Activated CD4-positive, alpha-beta T cell treated with anti-CD3 and anti-CD28 coated beads, Interleukin-2, amount 10 ng/mL, durations not matched to agents 7 days and 5 days (primary cell): ENCODE measurements at regions not wholly inside any gene's neighbourhood (a gene's known extent, or its start where the extent isn't known, plus 50 kb on each side); places are given as distances from the start of the nearest gene placed in this dataset.
"Not testable (repeated sequence)": the region's sequence is repeated elsewhere in the genome, so short reads cannot be mapped to it uniquely, and the experiment has no call there.

Experiments used
- CTCF ChIA-PET: fragments of 350-600 bp; sonication (Branson Sonifier 250); formaldehyde crosslinking; loops from one replicate; lab custom pipeline; 2021; ENCODE audit warnings: antibody characterized with exemption; lab: Charles Lee
- POLR2A ChIA-PET: fragments of 350-600 bp; sonication (Branson Sonifier 250); formaldehyde crosslinking; loops from one replicate; lab custom pipeline; 2021; ENCODE audit warnings: antibody characterized with exemption; lab: Charles Lee
- DNase-seq: peaks from one replicate; pipeline ENCODE4 v3.0.0-alpha.2; 2020
- H3K27ac Mint-ChIP-seq: one replicate; pipeline ENCODE4 v1.8.0; 2021; ENCODE audit warnings: mild to moderate bottlenecking, moderate library complexity, mixed read lengths
- H3K27me3 Mint-ChIP-seq: one replicate; pipeline ENCODE4 v1.8.0; 2021; ENCODE audit warnings: mixed read lengths
- H3K36me3 Mint-ChIP-seq: one replicate; pipeline ENCODE4 v1.8.0; 2021; ENCODE audit warnings: low read depth, mixed read lengths
- H3K4me1 Mint-ChIP-seq: one replicate; pipeline ENCODE4 v1.8.0; 2021; ENCODE audit warnings: mixed read lengths
- H3K4me3 Mint-ChIP-seq: one replicate; pipeline ENCODE4 v1.8.0; 2021; ENCODE audit warnings: mild to moderate bottlenecking, moderate library complexity, mixed read lengths
- H3K9me3 Mint-ChIP-seq: one replicate; pipeline ENCODE4 v1.8.0; 2021; ENCODE audit warnings: mixed read lengths

DNA sequence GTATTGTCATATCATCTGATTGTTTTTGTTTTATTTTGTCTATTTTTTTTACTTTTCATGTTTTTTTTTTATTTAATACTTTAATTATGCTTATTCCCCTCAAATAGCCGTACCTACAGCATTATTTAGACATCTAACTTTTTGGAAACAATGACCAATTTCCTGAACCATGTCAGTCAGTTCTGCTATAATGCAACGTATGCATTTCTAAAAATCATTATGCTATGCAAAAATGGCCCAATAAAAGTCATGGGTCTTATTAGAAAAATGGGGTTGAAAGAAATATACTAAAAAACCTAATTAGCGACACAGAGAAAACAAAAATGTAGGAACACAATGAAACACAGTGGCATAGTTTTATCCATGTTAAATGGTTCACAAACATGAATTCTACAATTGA lies 1454.7 kb downstream of the GRIK2 start:
- CTCF ChIA-PET = no interaction called here
- H3K9me3 Mint-ChIP-seq = no peaks in the 10 kb centered on the region

GRCh38 chr6:102841060-102841459 lies 1447.6 kb downstream of the GRIK2 start:
- no peaks in the 10 kb centered on the region for H3K4me1 Mint-ChIP-seq
- no peak overlapping the region for H3K4me3 Mint-ChIP-seq
- H3K9me3 Mint-ChIP-seq = no peaks in the 10 kb centered on the region
- H3K27ac Mint-ChIP-seq = no peak overlapping the region
- ChIA-PET POLR2A (no interaction called here), CTCF (no interaction called here)
- H3K36me3 Mint-ChIP-seq = no peaks in the 10 kb centered on the region
- no peaks in the 10 kb centered on the region for H3K27me3 Mint-ChIP-seq
- DNase-seq = no peak

More for the DNA sequence above, 1454.7 kb downstream of the GRIK2 start:
- POLR2A ChIA-PET = no interaction called here
- Mint-ChIP-seq H3K36me3 (no peaks in the 10 kb centered on the region), H3K27me3 (no peaks in the 10 kb centered on the region), H3K4me1 (no peaks in the 10 kb centered on the region), H3K4me3 (no peak overlapping the region), H3K27ac (no peak overlapping the region)
- DNase-seq = no peak

DNA sequence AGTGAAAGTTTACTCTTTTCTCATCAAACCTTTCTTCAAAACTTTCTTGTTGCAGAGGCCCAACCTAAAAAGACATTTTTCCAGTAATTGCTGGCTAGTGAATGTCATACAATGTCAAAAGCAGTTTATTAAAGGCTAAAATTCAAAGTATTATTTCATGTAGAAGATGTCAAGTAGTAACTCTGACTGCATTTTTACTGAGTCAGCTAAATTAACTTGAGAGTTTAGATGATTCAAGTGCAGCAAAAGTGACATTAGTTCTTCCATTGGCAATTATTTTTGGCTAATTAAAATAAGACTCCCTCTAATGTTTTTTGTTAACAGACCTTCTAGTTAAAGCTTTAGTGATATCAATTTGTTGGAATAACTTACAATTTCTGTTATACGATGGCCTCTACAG lies 1438.5 kb downstream of the GRIK2 start:
- no peak overlapping the region for H3K27ac Mint-ChIP-seq
- H3K9me3 Mint-ChIP-seq = no peaks in the 10 kb centered on the region
- no peak overlapping the region for H3K4me3 Mint-ChIP-seq
- ChIA-PET POLR2A (no interaction called here), CTCF (no interaction called here)
- H3K4me1 Mint-ChIP-seq = no peaks in the 10 kb centered on the region
- no peaks in the 10 kb centered on the region for H3K27me3 Mint-ChIP-seq
- H3K36me3 Mint-ChIP-seq = no peaks in the 10 kb centered on the region
- no peak for DNase-seq

DNA sequence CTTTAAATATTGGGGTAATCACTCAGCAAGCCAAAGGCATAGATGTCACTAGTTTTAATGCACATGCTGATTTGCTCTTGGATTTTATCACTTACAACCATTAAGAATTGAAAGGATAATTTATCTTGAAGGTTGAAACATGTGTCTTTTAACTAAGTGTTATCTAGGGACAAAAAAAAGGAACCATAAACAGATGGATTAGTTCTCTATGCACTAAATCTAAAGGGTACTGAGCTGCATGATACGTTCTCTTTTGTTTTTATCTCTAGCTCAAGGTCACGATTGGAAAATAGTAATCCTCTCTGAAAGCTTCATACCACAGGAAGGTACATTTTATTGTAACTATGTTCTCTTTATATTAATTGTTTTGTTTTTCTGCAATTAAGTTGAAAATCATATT lies 1426.6 kb downstream of the GRIK2 start:
- Mint-ChIP-seq H3K27ac (no peak overlapping the region), H3K4me3 (no peak overlapping the region), H3K27me3 (no peaks in the 10 kb centered on the region), H3K36me3 (no peaks in the 10 kb centered on the region), H3K4me1 (no peaks in the 10 kb centered on the region), H3K9me3 (no peaks in the 10 kb centered on the region)
- POLR2A ChIA-PET = no interaction called here
- no peak for DNase-seq
- CTCF ChIA-PET = no interaction called here

DNA sequence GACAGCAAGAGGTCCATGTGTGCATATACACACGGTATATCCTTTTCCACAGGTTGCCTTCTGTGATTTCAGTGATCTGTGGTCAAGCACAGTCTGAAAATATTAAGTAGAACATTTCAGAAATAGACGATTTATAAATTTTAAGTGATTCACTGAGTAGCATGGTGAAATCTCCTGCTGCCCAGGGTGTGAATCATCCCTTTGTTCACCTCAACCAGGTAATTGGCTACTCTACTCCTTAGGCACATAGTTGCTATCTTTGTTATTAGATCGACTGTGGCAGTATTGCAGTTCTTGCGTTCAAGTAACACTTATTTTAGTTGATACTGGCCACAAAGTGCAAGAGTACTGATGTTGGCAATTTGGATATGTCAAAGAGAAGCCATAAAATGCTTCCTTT lies 1421.7 kb downstream of the GRIK2 start:
- H3K27me3 Mint-ChIP-seq = no peaks in the 10 kb centered on the region
- no peaks in the 10 kb centered on the region for H3K9me3 Mint-ChIP-seq
- ChIA-PET CTCF (no interaction called here), POLR2A (no interaction called here)
- H3K36me3 Mint-ChIP-seq = no peaks in the 10 kb centered on the region
- H3K27ac Mint-ChIP-seq = no peak overlapping the region
- H3K4me1 Mint-ChIP-seq = no peaks in the 10 kb centered on the region
- DNase-seq = no peak
- no peak overlapping the region for H3K4me3 Mint-ChIP-seq

DNA sequence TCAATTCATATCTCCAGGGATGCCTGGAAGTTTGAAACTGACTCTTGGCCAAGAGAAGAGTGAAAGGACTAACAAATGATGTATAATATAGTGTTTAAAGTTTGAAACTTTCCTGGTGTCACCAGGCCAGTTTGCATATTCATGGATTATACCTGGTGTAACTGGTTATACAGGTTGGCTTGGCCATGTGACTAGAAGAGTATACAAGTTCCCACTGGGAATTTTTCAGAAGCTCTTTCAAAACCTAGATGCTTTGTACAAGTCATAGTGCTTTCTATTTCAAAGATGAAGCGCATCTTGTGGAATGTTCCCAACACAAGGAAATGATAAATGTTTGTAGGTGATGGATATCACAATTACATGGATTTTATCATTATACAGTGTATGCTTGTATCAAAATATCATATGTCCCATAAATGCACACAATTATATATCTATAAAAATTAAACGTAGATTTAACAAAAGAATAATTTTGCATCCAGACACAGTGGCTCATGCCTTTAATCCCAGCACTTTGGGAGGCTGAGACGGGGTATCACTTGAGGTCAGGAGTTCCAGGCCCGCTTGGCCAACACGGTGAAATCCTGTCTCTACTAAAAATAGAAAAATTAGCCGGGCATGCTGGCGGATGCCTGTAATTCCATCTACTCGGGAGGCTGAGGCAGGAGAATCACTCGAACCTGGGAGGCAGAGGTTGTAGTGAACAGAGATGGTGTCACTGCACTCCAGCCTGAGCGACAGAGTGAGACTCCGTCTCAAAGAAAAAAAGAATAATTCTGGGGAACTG lies 1420.2 kb downstream of the GRIK2 start:
- ChIA-PET CTCF (no interaction called here), POLR2A (no interaction called here)
- no peak overlapping the region for H3K27ac Mint-ChIP-seq
- H3K4me1 Mint-ChIP-seq = no peaks in the 10 kb centered on the region
- no peaks in the 10 kb centered on the region for H3K27me3 Mint-ChIP-seq
- H3K36me3 Mint-ChIP-seq = no peaks in the 10 kb centered on the region
- H3K4me3 Mint-ChIP-seq = no peak overlapping the region
- no peaks in the 10 kb centered on the region for H3K9me3 Mint-ChIP-seq
- no peak for DNase-seq

DNA sequence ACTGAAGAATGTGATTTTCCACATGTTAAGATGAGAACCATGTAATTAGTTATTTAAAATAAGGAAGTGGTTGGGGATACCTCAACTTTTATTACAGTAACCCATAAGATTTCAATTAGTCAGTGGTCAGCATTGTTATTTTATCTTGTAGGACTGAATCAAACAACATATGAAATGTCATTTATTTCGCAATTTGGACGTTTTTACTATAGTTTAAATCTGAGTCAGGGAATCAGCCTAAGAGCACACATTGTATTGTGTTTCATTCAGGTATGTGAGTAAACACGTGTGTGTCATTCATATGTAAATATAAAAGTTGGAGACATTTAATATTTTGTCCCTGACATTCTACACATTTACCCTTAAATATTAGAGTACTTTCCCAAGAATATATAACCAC lies 1418.7 kb downstream of the GRIK2 start:
- H3K4me1 Mint-ChIP-seq = no peaks in the 10 kb centered on the region
- POLR2A ChIA-PET = no interaction called here
- H3K9me3 Mint-ChIP-seq = no peaks in the 10 kb centered on the region
- no peaks in the 10 kb centered on the region for H3K36me3 Mint-ChIP-seq
- no peak overlapping the region for H3K27ac Mint-ChIP-seq
- no peak overlapping the region for H3K4me3 Mint-ChIP-seq
- CTCF ChIA-PET = no interaction called here
- no peak for DNase-seq
- no peaks in the 10 kb centered on the region for H3K27me3 Mint-ChIP-seq

GRCh38 chr6:102808944-102809505 lies 1415.5 kb downstream of the GRIK2 start:
- H3K4me3 Mint-ChIP-seq, H3K4me1 Mint-ChIP-seq, H3K27me3 Mint-ChIP-seq, DNase-seq, POLR2A ChIA-PET, H3K36me3 Mint-ChIP-seq, H3K27ac Mint-ChIP-seq, CTCF ChIA-PET, H3K9me3 Mint-ChIP-seq: not testable (repeated sequence)

DNA sequence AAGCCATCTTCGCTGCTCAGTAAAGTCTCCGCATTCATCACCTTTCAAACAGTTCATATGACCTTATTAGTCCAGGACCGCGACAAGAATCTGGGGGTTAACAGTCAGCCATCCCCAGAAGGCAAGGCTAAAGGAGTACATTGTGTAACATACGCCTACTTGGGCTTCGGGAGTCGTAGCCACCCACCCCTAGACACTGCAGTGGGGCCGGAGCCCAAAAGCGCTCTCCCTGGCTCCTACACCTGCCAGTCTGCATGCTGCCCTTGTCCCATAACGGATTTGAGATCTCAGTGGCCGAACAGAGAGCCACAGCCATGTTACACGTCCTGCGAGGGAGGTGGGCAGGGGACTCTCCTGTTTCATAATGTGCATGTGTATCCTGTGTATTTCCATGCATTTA lies 1405.5 kb downstream of the GRIK2 start:
- no peaks in the 10 kb centered on the region for H3K9me3 Mint-ChIP-seq
- no peak for DNase-seq
- ChIA-PET POLR2A (no interaction called here), CTCF (no interaction called here)
- no peaks in the 10 kb centered on the region for H3K27me3 Mint-ChIP-seq
- no peak overlapping the region for H3K4me3 Mint-ChIP-seq
- H3K36me3 Mint-ChIP-seq = no peaks in the 10 kb centered on the region
- H3K27ac Mint-ChIP-seq = no peak overlapping the region
- H3K4me1 Mint-ChIP-seq = no peaks in the 10 kb centered on the region

- ChIA-PET POLR2A (no interaction called here), CTCF (no interaction called here)
- Mint-ChIP-seq H3K27me3 (no peaks in the 10 kb centered on the region), H3K27ac (no peak overlapping the region), H3K4me1 (no peaks in the 10 kb centered on the region), H3K9me3 (no peaks in the 10 kb centered on the region), H3K4me3 (no peak overlapping the region), H3K36me3 (no peaks in the 10 kb centered on the region)
- no peak for DNase-seq
Measured at GRCh38 chr6:102798636-102799035, 1405.1 kb downstream of the GRIK2 start.

GRCh38 chr6:102793752-102794151 lies 1400.2 kb downstream of the GRIK2 start:
- POLR2A ChIA-PET = no interaction called here
- H3K9me3 Mint-ChIP-seq = no peaks in the 10 kb centered on the region
- H3K27me3 Mint-ChIP-seq = no peaks in the 10 kb centered on the region
- H3K4me3 Mint-ChIP-seq = no peak overlapping the region
- no peak overlapping the region for H3K27ac Mint-ChIP-seq
- DNase-seq = no peak
- H3K4me1 Mint-ChIP-seq = no peaks in the 10 kb centered on the region
- CTCF ChIA-PET = no interaction called here
- no peaks in the 10 kb centered on the region for H3K36me3 Mint-ChIP-seq

DNA sequence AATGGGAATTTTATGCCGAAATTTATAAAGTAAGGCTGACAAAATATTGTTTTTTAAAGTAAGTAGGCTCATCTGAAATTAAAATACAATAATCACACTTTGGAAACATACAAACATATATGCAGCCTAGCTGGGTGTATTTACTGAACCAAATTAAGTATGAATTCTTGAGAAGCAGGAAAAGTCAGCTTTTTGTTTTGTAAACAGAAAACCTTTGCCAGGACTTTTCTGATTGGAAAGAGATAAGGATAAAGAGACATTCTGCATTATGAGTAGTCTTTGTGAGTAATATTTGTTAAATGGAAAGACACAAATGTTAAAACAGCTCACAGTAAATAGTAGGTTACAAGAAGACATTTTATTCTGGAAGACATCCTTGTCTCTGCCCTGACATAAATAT lies 1380.8 kb downstream of the GRIK2 start:
- H3K27ac Mint-ChIP-seq = no peak overlapping the region
- POLR2A ChIA-PET = no interaction called here
- peaks cover 2% of the 10 kb centered on the region for H3K9me3 Mint-ChIP-seq
- H3K36me3 Mint-ChIP-seq = no peaks in the 10 kb centered on the region
- no peaks in the 10 kb centered on the region for H3K4me1 Mint-ChIP-seq
- CTCF ChIA-PET = no interaction called here
- DNase-seq = no peak
- no peaks in the 10 kb centered on the region for H3K27me3 Mint-ChIP-seq
- H3K4me3 Mint-ChIP-seq = no peak overlapping the region

- ChIA-PET CTCF (no interaction called here), POLR2A (no interaction called here)
- Mint-ChIP-seq H3K9me3 (peaks cover 2% of the 10 kb centered on the region), H3K27me3 (no peaks in the 10 kb centered on the region), H3K36me3 (no peaks in the 10 kb centered on the region), H3K27ac (no peak overlapping the region), H3K4me1 (no peaks in the 10 kb centered on the region), H3K4me3 (no peak overlapping the region)
- no peak for DNase-seq
Measured at GRCh38 chr6:102773636-102774035, 1380.1 kb downstream of the GRIK2 start.

GRCh38 chr6:102766963-102767362 lies 1373.5 kb downstream of the GRIK2 start:
- peaks cover 4% of the 10 kb centered on the region for H3K9me3 Mint-ChIP-seq
- no peak for DNase-seq
- H3K27me3 Mint-ChIP-seq = no peaks in the 10 kb centered on the region
- no peak overlapping the region for H3K4me3 Mint-ChIP-seq
- no peaks in the 10 kb centered on the region for H3K36me3 Mint-ChIP-seq
- CTCF ChIA-PET = no interaction called here
- H3K27ac Mint-ChIP-seq = no peak overlapping the region
- no peaks in the 10 kb centered on the region for H3K4me1 Mint-ChIP-seq
- POLR2A ChIA-PET = no interaction called here
